Osteoblast (primary cell): ENCODE measurements at regions not wholly inside any gene's neighbourhood (a gene's known extent, or its start where the extent isn't known, plus 50 kb on each side); places are given as distances from the start of the nearest gene placed in this dataset.

Experiments
- DNase-seq: peaks from one replicate; pipeline ENCODE4 v3.0.0; 2011; ENCODE audit warnings: low spot score, mixed read lengths; ENCODE audit not compliant: insufficient read length; ENCODE audit errors: missing footprints
- H2AFZ ChIP-seq: 2 replicates; pipeline ENCODE4 v1.6.0; 2011; ENCODE audit warnings: mild to moderate bottlenecking, low read length
- H3K27ac ChIP-seq: 2 replicates; pipeline ENCODE4 v1.5.1; 2011; ENCODE audit warnings: mild to moderate bottlenecking, low read depth, low read length, moderate library complexity
- H3K27me3 ChIP-seq: 2 replicates; pipeline ENCODE4 v1.6.0; 2012; ENCODE audit warnings: mild to moderate bottlenecking, control low read depth, inconsistent platforms, low read length, moderate library complexity; ENCODE audit not compliant: insufficient read depth
- H3K36me3 ChIP-seq: 2 replicates; pipeline ENCODE4 v1.5.1; 2011; ENCODE audit warnings: mild to moderate bottlenecking, low read length, control low read depth, moderate library complexity; ENCODE audit not compliant: insufficient read depth
- H3K4me1 ChIP-seq: 2 replicates; pipeline ENCODE4 v1.5.1; 2011; ENCODE audit warnings: mild to moderate bottlenecking, low read length, control low read depth, moderate library complexity; ENCODE audit not compliant: insufficient read depth
- H3K4me2 ChIP-seq: 2 replicates; pipeline ENCODE4 v1.6.0; 2011; ENCODE audit warnings: mild to moderate bottlenecking, low read length; ENCODE audit not compliant: insufficient read depth
- H3K4me3 ChIP-seq: fragments of 200-600 bp; sonication (generic); 3 replicates; pipeline ENCODE4 v1.5.1; 2012; ENCODE audit warnings: mild to moderate bottlenecking, low read length, inconsistent platforms; ENCODE audit not compliant: insufficient read depth
- H3K79me2 ChIP-seq: 2 replicates; pipeline ENCODE4 v1.6.0; 2012; ENCODE audit warnings: mild to moderate bottlenecking, low read length, control low read depth, inconsistent platforms; ENCODE audit not compliant: insufficient read depth
- H3K9me3 ChIP-seq: 2 replicates; pipeline ENCODE4 v1.5.1; 2011; ENCODE audit warnings: low read depth, low read length, control low read depth
- H4K20me1 ChIP-seq: 2 replicates; pipeline ENCODE4 v1.6.0; 2012; ENCODE audit warnings: mild to moderate bottlenecking, low read length, control low read depth; ENCODE audit not compliant: insufficient read depth
- CTCF ChIP-seq: IDR thresholded peaks from 2 replicates; pipeline ENCODE4 v1.5.1; 2011; ENCODE audit warnings: mild to moderate bottlenecking, low read depth, low read length, moderate library complexity; ENCODE audit errors: extremely low read depth

GRCh38 chr20:22502731-22503191 is 81.6 kb downstream of the FOXA2 start:
- no peaks in the 10 kb centered on the region for H4K20me1 ChIP-seq
- no peaks in the 10 kb centered on the region for H3K27me3 ChIP-seq
- H3K4me1 ChIP-seq, result no peaks in the 10 kb centered on the region
- no peak overlapping the region for H2AFZ ChIP-seq
- no peak overlapping the region for H3K4me3 ChIP-seq
- no peak overlapping the region for H3K4me2 ChIP-seq
- no peak for TF ChIP-seq CTCF
- DNase-seq, result no peak
- no peaks in the 10 kb centered on the region for H3K9me3 ChIP-seq
- no peak overlapping the region for H3K27ac ChIP-seq
- no peaks in the 10 kb centered on the region for H3K79me2 ChIP-seq
- H3K36me3 ChIP-seq, result no peaks in the 10 kb centered on the region

DNA sequence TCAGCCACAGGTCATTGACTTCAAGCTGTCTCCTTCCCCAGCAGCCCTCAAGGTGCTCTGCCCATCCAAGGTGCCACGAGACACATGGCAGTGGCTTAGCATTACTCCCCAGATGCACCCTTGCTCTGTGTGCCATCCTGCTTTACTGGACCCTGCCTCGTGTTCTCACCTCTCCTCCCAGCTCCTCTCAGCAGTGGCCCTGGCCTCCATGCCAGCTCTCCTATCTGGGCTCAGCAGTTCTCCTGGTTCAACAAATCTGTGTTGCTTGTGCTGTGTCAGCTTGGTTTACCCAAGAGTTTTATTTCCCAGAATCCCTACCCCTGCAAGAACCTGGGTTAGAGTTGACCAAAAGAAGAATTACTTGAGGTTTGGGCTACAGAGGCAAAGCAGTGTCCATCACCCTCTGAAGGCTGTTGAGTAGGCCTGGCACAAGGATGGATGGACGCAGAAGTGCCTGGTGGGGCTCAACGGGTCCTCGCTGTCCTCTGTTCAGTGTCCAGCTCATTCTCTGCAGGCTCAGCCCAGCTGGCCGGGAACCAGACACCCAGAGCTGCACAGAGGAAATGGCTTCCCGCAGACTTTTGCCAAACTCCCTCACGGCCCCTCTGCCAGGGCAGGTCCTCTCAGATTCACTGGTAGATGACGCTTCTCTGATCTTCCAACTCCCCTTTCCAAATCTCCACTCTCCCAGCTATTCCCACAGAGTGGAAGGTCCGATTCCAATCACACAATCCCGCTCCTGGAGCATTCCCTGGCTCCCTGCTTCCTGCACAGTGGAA is 82.6 kb downstream of the FOXA2 start:
- Histone ChIP-seq H3K27me3 (no peaks in the 10 kb centered on the region), H2AFZ (no peak overlapping the region), H3K79me2 (no peaks in the 10 kb centered on the region), H4K20me1 (no peaks in the 10 kb centered on the region), H3K27ac (no peak overlapping the region), H3K9me3 (no peaks in the 10 kb centered on the region), H3K36me3 (no peaks in the 10 kb centered on the region), H3K4me2 (no peak overlapping the region), H3K4me3 (no peak overlapping the region), H3K4me1 (no peaks in the 10 kb centered on the region)
- no peak for DNase-seq
- TF ChIP-seq CTCF, result no peak

DNA sequence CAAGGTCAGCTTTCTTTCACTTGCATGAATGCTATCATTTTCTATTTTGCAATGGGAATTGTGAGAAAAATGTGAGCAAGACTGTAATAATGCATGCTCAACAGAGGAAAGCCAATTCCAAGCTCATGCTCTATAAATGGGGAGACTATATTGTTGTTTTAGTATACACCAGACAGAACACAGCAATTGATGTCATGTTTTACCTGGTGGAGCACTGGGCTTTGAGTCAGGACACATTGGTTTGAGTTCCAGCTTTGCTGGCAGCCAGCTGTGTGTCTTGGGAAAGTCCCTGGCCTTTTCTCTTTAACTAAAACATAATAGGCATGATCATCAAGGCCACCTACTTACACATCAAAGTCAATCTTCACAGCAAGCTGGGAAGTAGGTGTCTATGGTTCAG is 83.3 kb downstream of the FOXA2 start:
- TF ChIP-seq CTCF, result no peak

GRCh38 chr20:22499515-22500166 is 84.7 kb downstream of the FOXA2 start:
- Histone ChIP-seq H3K27ac (no peak overlapping the region), H2AFZ (no peak overlapping the region), H3K36me3 (no peaks in the 10 kb centered on the region), H3K27me3 (no peaks in the 10 kb centered on the region), H3K9me3 (no peaks in the 10 kb centered on the region), H3K79me2 (no peaks in the 10 kb centered on the region), H3K4me1 (no peaks in the 10 kb centered on the region), H3K4me2 (no peak overlapping the region), H3K4me3 (no peak overlapping the region), H4K20me1 (no peaks in the 10 kb centered on the region)
- DNase-seq, result no peak
- no peak for TF ChIP-seq CTCF

More for the DNA sequence above, 83.3 kb downstream of the FOXA2 start:
- Histone ChIP-seq H3K79me2 (no peaks in the 10 kb centered on the region), H3K27me3 (no peaks in the 10 kb centered on the region), H3K4me1 (no peaks in the 10 kb centered on the region), H4K20me1 (no peaks in the 10 kb centered on the region), H2AFZ (no peak overlapping the region), H3K27ac (no peak overlapping the region), H3K4me2 (no peak overlapping the region), H3K4me3 (no peak overlapping the region), H3K36me3 (no peaks in the 10 kb centered on the region), H3K9me3 (no peaks in the 10 kb centered on the region)
- DNase-seq, result no peak
